HAP-1 (cell line): ENCODE measurements at regions not wholly inside any gene's neighbourhood (a gene's known extent, or its start where the extent isn't known, plus 50 kb on each side); places are given as distances from the start of the nearest gene placed in this dataset.
"Not testable (repeated sequence)": the region's sequence is repeated elsewhere in the genome, so short reads cannot be mapped to it uniquely, and the experiment has no call there.

ENCODE experiments used
- DNase-seq, 2 experiments: peaks; one replicate each; pipeline ENCODE4 v3.0.0-alpha.2; 2016 to 2020; ENCODE audit warnings: low spot score in 2 of 2
- H3K27me3 ChIP-seq: fragments of 250-450 bp; sonication (Bioruptor Pico); 2 replicates; pipeline ENCODE4 v1.5.1; 2020; ENCODE audit warnings: low read depth, mild to moderate bottlenecking, moderate library complexity
- H3K36me3 ChIP-seq: fragments of 250-450 bp; sonication (Bioruptor Pico); replicated peaks from 2 replicates; pipeline ENCODE4 v1.5.1; 2020; ENCODE audit warnings: mild to moderate bottlenecking
- H3K4me1 ChIP-seq: fragments of 250-450 bp; sonication (Bioruptor Pico); 2 replicates; pipeline ENCODE4 v1.5.1; 2020; ENCODE audit warnings: mild to moderate bottlenecking
- H3K4me3 ChIP-seq: fragments of 250-450 bp; sonication (Bioruptor Pico); 2 replicates; pipeline ENCODE4 v1.5.1; 2020; ENCODE audit warnings: mild to moderate bottlenecking, moderate library complexity
- H3K9me3 ChIP-seq: fragments of 250-450 bp; sonication (Bioruptor Pico); 2 replicates; pipeline ENCODE4 v1.5.1; 2020; ENCODE audit warnings: mild to moderate bottlenecking, moderate library complexity
- in situ Hi-C: fragments of 300-500 bp; cut with MboI; formaldehyde crosslinking; loops from 3 replicates; pipeline ENCODE4 v1.14.3; 2020; ENCODE audit warnings: low sequenced_read_pairs, inconsistent platforms, mixed read lengths

DNA sequence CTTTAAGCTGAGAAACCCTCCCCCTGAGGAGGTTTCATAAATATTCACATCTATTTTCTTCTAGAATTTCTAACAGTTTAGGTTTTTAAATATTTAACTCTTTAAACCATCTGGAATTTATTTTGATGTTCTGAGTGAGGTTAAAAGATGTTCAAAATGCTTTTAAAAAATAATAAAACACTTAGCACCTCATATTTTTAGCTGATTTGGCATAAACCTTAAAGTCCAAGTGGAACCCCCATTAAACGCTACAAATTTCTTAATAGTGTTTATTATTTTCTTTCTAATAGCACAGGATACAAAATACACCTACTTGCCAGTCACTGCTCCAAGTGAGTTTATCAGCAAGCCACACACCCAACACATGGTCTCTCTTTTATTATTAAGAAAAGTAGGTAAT is 277.2 kb downstream of the QDPR start:
- H3K4me1 ChIP-seq: no peaks in the 10 kb centered on the region
- no peaks in the 10 kb centered on the region for H3K27me3 ChIP-seq
- in situ Hi-C loops: no loop called here
- H3K4me3 ChIP-seq: no peak overlapping the region
- no peaks in the 10 kb centered on the region for H3K36me3 ChIP-seq
- H3K9me3 ChIP-seq: no peaks in the 10 kb centered on the region
- DNase-seq: no peak

- H3K9me3 ChIP-seq: no peaks in the 10 kb centered on the region
- no peaks in the 10 kb centered on the region for H3K27me3 ChIP-seq
- in situ Hi-C loops: no loop called here
- H3K4me3 ChIP-seq: no peak overlapping the region
- H3K4me1 ChIP-seq: no peaks in the 10 kb centered on the region
- no peaks in the 10 kb centered on the region for H3K36me3 ChIP-seq
- peak in 1 of 2 experiments; percentile 15 for DNase-seq
Observed at GRCh38 chr4:17232566-17233253, 279.2 kb downstream of the QDPR start.

DNA sequence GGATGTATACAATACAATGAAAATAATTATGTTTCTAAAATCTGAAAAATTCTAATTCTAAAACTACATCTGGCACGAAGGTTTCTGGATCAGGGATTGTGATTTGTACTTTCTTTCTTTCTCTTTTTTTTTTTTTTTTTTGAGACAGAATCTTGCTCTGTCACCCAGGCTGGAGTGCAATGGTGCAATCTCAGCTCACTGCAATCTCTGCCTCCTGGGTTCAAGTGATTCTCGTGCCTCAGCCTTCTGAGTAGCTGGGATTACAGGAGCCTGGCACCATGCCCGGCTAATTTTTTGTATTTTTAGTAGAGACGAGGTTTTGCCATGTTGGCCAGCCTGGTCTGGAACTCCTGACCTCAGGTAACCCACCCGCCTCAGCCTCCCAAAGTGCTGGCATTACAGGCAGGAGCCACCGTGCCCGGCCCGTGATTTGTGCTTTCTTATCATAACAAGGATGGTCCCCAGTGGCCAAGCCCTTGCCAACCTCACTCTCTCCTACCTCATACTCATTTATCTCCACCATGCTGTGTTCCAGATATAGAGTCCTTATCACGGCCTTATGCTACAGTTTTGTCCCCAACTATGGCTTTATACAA is 279.9 kb downstream of the QDPR start:
- H3K4me1 ChIP-seq, in situ Hi-C loops, H3K9me3 ChIP-seq, H3K27me3 ChIP-seq, H3K4me3 ChIP-seq, DNase-seq, H3K36me3 ChIP-seq: not testable (repeated sequence)

DNA sequence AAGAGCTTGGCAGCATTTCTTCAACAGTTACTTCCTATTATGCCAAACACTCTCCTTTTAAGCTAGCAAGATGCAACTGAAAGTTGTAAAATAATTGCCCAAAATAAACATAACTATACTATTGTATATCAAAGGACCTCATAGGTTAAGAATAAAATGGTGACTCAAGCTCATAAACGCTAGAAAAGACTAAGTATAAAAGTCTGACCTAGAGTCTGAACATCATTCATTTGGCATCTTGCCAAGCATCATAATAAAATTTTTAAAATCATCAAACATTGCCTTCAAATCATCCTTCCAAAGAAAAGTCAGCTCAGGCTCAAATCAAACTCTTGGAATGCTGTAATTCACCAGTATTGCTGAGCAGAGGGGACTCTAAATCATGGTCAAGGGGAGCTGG is 281.2 kb downstream of the QDPR start:
- H3K36me3 ChIP-seq: no peaks in the 10 kb centered on the region
- in situ Hi-C loops: no loop called here
- no peak for DNase-seq
- H3K4me1 ChIP-seq: no peaks in the 10 kb centered on the region
- H3K27me3 ChIP-seq: no peaks in the 10 kb centered on the region
- H3K9me3 ChIP-seq: no peaks in the 10 kb centered on the region
- no peak overlapping the region for H3K4me3 ChIP-seq

DNA sequence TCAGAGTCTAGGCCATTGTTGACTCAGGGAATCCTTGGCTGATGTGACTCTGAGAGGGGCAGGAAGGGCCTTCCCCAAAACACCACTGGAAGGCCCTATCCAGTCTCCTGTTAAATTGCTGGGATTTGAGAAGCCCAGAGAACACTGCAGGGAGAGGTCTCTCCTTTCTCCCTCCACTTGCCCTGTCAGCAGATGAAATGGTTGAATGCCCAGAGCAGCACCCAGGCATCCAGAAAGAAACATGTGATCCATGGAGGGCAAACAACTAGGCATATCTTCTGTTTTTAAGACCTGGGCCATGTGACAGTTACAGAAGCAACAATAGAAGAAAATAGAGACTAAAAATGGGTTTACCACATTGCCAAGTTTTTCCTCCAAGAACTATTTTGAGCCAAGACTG is 291.1 kb downstream of the QDPR start:
- H3K36me3 ChIP-seq: no peaks in the 10 kb centered on the region
- no peaks in the 10 kb centered on the region for H3K4me1 ChIP-seq
- no peak for DNase-seq
- H3K27me3 ChIP-seq: no peaks in the 10 kb centered on the region
- no peaks in the 10 kb centered on the region for H3K9me3 ChIP-seq
- H3K4me3 ChIP-seq: no peak overlapping the region
- in situ Hi-C loops: no loop called here

GRCh38 chr4:17218786-17219185 is 293.1 kb downstream of the QDPR start:
- in situ Hi-C loops: no loop called here
- Histone ChIP-seq H3K4me1 (no peaks in the 10 kb centered on the region), H3K4me3 (no peak overlapping the region), H3K36me3 (no peaks in the 10 kb centered on the region), H3K27me3 (no peaks in the 10 kb centered on the region), H3K9me3 (no peaks in the 10 kb centered on the region; the same call in 1 of the 2 replicates)
- DNase-seq: no peak

DNA sequence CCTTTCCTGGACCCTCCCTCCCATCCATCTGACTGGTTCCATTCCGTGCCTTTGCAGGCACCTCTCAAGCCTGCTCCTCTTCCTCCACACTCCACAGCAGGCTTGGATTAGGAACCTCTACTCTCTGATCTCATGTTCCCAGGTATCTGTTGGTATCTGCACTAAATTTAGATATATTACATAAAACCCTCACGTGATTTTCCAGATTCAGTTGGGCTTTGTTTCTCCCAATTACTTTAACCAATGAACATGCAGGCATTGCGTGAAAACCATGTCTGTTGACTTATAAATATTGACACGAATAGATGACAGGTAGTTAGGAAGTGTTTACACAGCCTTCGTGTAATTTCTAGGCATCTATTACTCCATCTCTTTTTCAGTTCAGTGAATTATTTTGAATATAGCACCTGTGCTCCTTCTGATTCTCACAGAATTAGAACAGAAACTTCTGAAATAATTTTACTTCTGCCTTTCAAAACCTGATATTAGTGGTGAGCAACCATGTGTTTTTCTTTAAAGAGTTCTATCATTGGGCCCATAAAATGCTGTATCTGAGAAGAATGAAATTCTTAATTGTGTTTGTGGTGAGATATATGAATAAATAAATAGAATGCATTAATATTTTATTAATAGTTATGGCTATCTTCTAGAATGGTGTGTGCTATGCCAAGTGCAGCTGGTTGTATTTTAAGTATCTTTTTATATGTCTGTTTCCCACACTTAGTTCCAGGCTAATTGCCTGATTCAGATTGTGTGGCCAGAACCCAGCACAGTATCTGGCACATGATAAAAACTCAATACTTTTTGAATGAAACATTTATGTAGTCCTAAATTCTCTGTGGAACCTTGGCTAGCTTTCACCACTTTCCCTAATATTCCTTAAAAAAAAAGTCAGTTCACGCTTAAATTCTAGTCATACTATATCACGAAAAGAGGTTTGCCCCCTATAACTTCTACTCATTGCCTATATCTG is 304.8 kb downstream of the QDPR start:
- Histone ChIP-seq H3K4me1 (no peaks in the 10 kb centered on the region), H3K36me3 (no peaks in the 10 kb centered on the region), H3K27me3 (peaks cover 5% of the 10 kb centered on the region; the same call in 1 of the 2 replicates), H3K4me3 (no peak overlapping the region), H3K9me3 (no peaks in the 10 kb centered on the region)
- no peak for DNase-seq
- in situ Hi-C loops: no loop called here

GRCh38 chr4:17204908-17205307 is 306.5 kb upstream of the LDB2 start:
- Histone ChIP-seq H3K36me3 (no peaks in the 10 kb centered on the region), H3K27me3 (peaks cover 7% of the 10 kb centered on the region), H3K9me3 (no peaks in the 10 kb centered on the region), H3K4me3 (no peak overlapping the region), H3K4me1 (no peaks in the 10 kb centered on the region)
- in situ Hi-C loops: no loop called here
- DNase-seq: no peak

DNA sequence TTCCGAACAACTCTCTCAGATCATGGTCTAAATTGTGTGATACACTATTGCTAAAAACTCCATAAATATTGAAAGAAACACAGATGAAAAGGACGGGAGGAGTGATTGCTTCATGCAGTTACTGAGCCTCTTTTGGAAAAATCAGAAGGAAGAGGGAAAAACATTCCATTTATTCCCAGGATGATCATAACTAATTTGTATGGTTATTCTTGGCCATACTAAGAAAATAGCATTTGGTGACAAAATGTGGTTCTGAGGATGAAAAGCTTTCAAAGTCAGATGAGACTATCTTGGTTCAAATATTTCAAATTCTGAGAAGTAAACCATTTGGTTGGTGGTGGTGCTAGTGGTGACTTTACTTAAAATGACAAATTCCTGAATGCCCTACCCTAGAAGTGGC is 305.4 kb upstream of the LDB2 start:
- in situ Hi-C loops: no loop called here
- Histone ChIP-seq H3K4me3 (no peak overlapping the region), H3K27me3 (peaks cover 7% of the 10 kb centered on the region), H3K36me3 (no peaks in the 10 kb centered on the region), H3K9me3 (no peaks in the 10 kb centered on the region), H3K4me1 (no peaks in the 10 kb centered on the region)
- no peak for DNase-seq

DNA sequence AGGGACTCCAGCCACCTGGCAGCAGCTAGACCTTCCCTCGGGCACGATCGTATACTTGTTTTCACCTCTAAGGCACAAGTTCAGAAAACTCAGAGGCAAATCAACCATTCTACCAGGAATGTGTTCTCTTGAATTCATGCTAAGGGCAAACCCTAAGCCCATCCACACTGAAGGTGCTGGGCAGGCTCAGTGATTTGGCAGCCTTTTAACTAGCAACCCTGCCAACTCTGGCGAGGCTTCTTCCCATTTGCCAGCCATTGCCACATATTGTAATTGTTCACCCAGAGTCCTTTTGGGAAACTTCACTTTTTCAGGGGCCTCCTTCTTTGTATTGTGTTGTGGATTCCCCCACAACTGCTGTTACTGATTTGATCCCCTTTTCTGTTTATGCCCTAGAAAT is 298.6 kb upstream of the LDB2 start:
- no peak for DNase-seq
- Histone ChIP-seq H3K9me3 (no peaks in the 10 kb centered on the region), H3K4me3 (no peak overlapping the region), H3K36me3 (no peaks in the 10 kb centered on the region), H3K27me3 (peaks cover 3% of the 10 kb centered on the region; the same call in 1 of the 2 replicates), H3K4me1 (no peaks in the 10 kb centered on the region)
- in situ Hi-C loops: no loop called here

- no peak for DNase-seq
- no peaks in the 10 kb centered on the region for H3K36me3 ChIP-seq
- H3K9me3 ChIP-seq: no peaks in the 10 kb centered on the region
- H3K27me3 ChIP-seq: 0 out of 2 replicates have a peak, but pooled peaks cover 3% of the 10 kb centered on the region
- in situ Hi-C loops: no loop called here
- H3K4me1 ChIP-seq: no peaks in the 10 kb centered on the region
- H3K4me3 ChIP-seq: no peak overlapping the region
Observed at GRCh38 chr4:17195461-17196275, 297.2 kb upstream of the LDB2 start.

DNA sequence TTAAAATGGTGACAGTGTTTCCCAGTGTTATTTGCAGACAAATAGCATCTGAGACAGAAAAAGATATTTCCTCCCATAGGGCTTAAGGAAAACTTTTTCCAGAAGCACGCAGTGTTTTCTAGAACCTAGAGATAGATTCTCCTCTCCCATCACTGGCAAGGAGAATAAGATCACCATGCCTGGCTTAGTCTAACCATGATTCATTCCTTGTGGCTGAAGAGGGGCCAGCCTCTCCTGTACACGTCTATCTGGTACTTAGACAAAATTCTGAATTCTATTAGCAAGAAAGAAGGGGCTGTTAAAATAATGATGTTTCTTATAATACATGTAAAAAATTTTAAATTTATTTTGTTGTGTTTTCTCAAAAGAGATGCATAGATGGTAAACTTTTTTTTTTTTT is 296.1 kb upstream of the LDB2 start:
- no peaks in the 10 kb centered on the region for H3K9me3 ChIP-seq
- no peaks in the 10 kb centered on the region for H3K27me3 ChIP-seq
- no peak for DNase-seq
- no peak overlapping the region for H3K4me3 ChIP-seq
- no peaks in the 10 kb centered on the region for H3K4me1 ChIP-seq
- in situ Hi-C loops: no loop called here
- no peaks in the 10 kb centered on the region for H3K36me3 ChIP-seq

DNA sequence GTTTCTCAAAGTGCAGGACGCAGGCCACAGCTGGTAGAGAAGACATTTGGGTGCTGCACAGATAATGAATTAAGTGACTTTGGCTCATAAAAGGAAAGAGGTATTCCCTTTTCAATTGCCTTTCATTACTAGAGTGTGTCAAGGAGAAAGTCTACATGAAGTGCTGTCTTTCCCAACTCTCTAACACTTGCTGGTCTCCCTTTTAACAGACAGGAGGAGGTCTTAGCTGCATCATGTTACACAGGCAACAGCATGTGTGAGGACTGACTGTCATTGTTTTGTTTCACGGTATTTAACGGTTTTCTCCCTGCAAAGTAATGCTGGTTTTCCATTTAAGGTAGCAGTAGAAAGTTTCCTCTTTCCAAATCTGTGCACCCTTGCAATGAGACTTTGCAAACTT is 291.3 kb upstream of the LDB2 start:
- Histone ChIP-seq H3K4me3 (no peak overlapping the region), H3K9me3 (0 out of 2 replicates have a peak, but pooled peaks cover 3% of the 10 kb centered on the region), H3K27me3 (no peaks in the 10 kb centered on the region), H3K36me3 (no peaks in the 10 kb centered on the region), H3K4me1 (no peaks in the 10 kb centered on the region; the same call in 1 of the 2 replicates)
- in situ Hi-C loops: no loop called here
- DNase-seq: no peak
